ENCODE measurements at regions not wholly inside any gene's neighbourhood (a gene's known extent, or its start where the extent isn't known, plus 50 kb on each side); places are given as distances from the start of the nearest gene placed in this dataset.
A peak's percentile ranks its signal among the peaks of the same experiment; 100 is the strongest.

DNA sequence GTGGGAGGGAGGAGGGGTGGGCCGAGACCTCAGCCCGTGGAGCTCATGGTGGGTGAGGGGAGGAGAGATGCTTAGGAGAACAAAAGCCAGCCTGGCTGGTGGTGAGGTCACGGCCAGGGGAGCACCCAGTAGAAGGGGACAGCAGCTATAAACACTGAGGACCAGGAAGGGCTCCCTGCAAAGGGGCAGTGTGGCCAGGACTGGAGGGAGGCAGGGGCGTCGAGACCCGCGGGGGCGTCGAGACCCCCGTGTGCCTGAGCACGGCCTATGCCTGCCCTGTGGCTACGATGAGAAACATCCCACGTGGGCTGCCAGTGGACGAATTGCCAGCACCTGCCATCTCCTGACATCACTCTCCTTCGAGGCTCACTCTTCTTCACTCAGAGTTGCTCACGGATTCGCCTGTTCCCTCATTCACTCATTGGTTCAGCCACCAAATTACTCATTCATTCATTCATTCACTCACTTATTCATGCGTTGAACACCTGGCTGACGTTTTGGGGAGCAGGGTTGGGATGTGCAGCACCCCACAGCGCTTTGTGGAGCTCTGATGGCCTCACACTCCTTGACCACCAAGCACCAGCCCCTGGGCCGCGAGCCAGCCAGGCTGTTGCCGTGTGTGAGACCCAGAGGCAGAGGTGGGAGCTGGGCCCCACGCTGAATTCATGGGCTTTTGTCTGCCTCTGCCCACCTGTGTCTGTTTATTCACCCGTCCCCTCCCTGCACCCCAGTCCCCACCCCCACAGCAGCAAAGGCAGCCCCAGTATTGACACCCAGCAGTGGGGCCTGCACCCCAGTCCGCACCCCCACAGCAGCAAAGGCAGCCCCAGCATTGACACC lies 61.2 kb upstream of the BHLHE23 start:
- DNase-seq: no peak

- no peak for DNase-seq
Observed at GRCh38 chr20:63067266-63067635, 60.5 kb upstream of the BHLHE23 start.

DNA sequence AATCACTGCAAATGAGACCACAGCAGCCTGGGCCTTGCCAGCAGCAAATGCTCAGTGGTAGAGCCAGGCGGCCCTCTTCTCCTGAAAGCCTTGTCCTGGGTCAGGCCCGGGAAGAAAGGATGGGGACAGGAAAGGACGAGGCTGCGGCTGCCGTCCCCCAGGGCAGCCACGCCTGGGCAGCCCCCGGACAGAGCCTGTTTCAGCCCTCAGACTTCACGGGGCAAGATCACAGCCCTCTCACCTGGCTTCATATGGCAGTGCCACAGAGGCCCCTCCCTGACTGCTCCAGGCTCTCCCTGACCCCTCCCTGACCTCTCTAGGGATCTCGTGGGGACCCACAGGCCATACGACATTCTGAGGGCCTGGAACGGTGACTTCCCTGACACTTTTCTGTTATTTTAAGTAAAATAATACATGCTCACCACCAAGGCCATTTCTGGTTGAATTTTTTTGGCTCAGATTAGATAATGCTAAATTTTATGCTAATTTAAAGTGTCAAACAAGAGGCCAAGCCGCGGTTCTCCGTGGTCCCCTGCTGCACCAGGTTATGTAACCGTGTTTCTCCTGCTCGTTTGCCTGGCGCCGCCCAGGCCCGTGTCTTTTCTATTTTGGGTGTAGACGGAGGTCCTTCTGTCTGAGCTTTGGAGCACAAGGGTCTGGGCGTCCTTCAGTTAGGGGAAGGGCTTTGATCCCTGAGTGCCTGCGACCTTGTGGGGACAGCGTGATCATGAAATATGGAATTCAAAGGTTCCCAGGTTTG lies 59.9 kb upstream of the BHLHE23 start:
- no peak for DNase-seq

- DNase-seq: no peak
Observed at GRCh38 chr20:63065911-63066310, 59.1 kb upstream of the BHLHE23 start.

GRCh38 chr20:63064745-63065711 lies 58.3 kb upstream of the BHLHE23 start:
- no peak for DNase-seq

DNA sequence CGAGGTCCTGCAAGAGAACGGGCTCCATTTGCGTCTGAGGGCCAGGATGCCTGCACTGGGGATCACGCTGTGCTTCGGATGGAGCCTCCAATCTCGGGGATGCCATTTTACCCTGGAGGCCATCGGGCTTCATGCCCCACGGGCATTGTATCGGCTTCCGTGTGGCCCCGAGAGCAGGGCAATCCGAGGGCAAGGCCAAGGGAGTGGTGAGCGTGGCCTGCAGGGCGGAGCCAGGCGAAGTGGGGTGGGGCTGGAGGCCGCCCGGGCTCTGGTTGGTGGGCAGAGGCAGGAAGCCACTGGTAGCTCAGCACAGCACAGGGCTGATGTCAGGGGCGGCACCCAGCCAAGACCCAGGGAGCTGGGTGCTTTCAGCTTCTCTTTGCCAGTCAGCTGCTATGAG lies 57.5 kb upstream of the BHLHE23 start:
- no peak for DNase-seq

GRCh38 chr20:63062188-63063140 lies 55.7 kb upstream of the BHLHE23 start:
- no peak for DNase-seq

DNA sequence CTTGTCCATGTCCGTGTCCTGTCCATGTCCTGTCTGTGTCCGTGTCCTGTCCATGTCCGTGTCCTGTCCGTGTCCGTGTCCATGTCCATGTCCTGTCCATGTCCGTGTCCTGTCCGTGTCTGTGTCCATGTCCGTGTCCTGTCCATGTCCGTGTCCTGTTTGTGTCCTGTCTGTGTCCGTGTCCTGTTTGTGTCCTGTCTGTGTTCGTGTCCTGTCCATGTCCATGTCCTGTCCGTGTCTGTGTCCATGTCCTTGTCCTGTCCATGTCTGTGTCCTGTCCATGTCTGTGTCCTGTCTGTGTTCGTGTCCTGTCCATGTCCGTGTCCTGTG lies 55.0 kb upstream of the BHLHE23 start:
- no peak for DNase-seq

DNA sequence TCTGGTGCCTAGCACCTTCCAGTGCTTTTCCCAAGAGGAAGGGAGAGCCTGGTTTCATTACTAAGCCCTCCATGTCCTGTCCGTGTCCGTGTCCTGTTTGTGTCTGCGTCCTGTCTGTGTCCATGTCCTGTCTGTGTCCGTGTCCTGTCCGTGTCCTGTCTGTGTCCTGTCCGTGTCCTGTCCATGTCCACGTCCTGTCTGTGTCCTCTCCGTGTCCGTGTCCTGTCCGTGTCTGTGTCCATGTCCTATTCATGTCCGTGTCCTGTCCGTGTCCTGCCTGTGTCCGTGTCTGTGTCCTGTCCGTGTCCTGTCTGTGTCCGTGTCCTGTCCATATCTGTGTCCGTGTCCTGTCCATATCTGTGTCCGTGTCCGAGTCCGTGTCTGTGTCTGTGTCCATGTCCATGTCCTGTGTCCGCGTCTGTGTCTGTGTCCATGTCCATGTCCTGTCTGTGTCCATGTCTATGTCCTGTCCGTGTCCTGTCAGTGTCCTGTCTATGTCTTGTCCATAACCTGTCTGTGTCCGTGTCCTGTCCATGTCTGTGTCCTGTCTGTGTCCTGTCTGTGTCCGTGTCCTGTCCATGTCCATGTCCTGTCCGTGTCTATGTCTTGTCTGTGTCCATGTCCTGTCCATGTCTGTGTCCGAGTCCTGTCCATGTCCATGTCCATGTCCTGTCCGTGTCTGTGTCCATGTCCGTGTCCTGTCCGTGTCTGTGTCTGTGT lies 54.4 kb upstream of the BHLHE23 start:
- no peak for DNase-seq

GRCh38 chr20:63060057-63060991 lies 53.6 kb upstream of the BHLHE23 start:
- DNase-seq: no peak

GRCh38 chr20:63059684-63060056 lies 52.9 kb upstream of the BHLHE23 start:
- DNase-seq: no peak

GRCh38 chr20:63058696-63059335 lies 52.1 kb upstream of the BHLHE23 start:
- no peak for DNase-seq

GRCh38 chr20:63057171-63058117 lies 50.7 kb upstream of the BHLHE23 start:
- no peak for DNase-seq

GRCh38 chr20:63056236-63057170 lies 49.7 kb upstream of the BHLHE23 start:
- peak; percentile 40 for DNase-seq

Data from NCI-H1105 (cell line).